NT2/D1 (cell line): ENCODE measurements at regions not wholly inside any gene's neighbourhood (a gene's known extent, or its start where the extent isn't known, plus 50 kb on each side); places are given as distances from the start of the nearest gene placed in this dataset.

ENCODE experiments used
- SUZ12 ChIP-seq: IDR thresholded peaks from 2 replicates; pipeline ENCODE4 v1.6.1; 2011; ENCODE audit not compliant: insufficient read length, insufficient read depth; ENCODE audit errors: extremely low read depth
- YY1 ChIP-seq: IDR thresholded peaks from 2 replicates; pipeline ENCODE4 v1.6.1; 2011; ENCODE audit not compliant: insufficient read length, insufficient read depth

DNA sequence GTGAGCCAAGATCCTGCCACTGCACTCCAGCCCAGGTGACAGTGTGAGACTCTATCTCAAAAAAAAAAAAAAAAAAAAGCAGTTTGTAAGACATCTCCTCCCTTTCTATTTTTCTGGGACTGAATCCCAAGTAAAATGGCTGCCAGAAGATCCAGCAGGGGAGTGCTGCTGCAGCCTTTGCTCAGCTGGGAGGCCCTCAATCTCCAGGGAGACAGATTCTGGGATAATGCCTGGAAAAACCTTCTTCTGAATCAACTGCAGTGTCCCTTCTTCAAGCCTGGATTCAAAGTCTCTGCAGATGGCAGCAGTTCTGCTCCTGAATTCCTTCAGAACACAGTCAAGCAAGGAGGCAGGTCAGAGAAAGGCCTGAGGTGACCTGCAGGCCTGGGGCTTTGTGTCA lies 191.0 kb upstream of the NRIP1 start:
- no peak for TF ChIP-seq YY1
- no peak for TF ChIP-seq SUZ12
